ENCODE measurements at regions not wholly inside any gene's neighbourhood (a gene's known extent, or its start where the extent isn't known, plus 50 kb on each side); places are given as distances from the start of the nearest gene placed in this dataset.
"Not testable (repeated sequence)": the region's sequence is repeated elsewhere in the genome, so short reads cannot be mapped to it uniquely, and the experiment has no call there.

DNA sequence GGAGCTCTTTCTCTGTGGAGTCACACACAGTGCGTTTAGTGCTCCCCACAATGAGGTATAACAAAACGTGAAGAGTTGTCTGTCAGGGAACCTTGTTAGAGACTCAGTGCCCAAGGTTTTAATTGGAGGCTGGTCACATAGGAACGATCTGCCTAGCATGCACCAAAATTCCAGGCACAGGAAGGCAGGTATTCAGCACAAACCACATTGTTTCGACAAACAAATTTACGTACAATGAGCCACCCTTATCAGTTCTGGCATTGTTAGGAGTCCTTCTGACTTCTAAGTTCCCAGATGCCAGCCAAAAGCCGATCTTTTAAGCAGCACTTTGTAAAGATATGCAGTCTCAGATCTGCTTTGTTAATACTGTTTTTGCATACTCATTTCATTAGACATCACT, 414.2 kb upstream of the MTPN start:
- Histone ChIP-seq H3K27me3 (replicated peaks; ENCODE audit: insufficient read depth) (no peaks in the 10 kb centered on the region), H3K4me3 (no peak overlapping the region), H3K27ac (no peak overlapping the region), H3K9me3 (no peaks in the 10 kb centered on the region), H3K36me3 (no peaks in the 10 kb centered on the region), H3K4me1 (replicated peaks) (no peaks in the 10 kb centered on the region)
- DNase-seq (ENCODE audit: low spot score): no peak
- intact Hi-C loops (cut with DNase I): no loop called here
- no peak for TF ChIP-seq POLR2A (IDR thresholded peaks at IDR 0.05)
- TF ChIP-seq, protein P1, sequence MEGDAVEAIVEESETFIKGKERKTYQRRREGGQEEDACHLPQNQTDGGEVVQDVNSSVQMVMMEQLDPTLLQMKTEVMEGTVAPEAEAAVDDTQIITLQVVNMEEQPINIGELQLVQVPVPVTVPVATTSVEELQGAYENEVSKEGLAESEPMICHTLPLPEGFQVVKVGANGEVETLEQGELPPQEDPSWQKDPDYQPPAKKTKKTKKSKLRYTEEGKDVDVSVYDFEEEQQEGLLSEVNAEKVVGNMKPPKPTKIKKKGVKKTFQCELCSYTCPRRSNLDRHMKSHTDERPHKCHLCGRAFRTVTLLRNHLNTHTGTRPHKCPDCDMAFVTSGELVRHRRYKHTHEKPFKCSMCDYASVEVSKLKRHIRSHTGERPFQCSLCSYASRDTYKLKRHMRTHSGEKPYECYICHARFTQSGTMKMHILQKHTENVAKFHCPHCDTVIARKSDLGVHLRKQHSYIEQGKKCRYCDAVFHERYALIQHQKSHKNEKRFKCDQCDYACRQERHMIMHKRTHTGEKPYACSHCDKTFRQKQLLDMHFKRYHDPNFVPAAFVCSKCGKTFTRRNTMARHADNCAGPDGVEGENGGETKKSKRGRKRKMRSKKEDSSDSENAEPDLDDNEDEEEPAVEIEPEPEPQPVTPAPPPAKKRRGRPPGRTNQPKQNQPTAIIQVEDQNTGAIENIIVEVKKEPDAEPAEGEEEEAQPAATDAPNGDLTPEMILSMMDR (IDR thresholded peaks at IDR 0.05): no peak
- TF ChIP-seq POLR2AphosphoS5 (IDR thresholded peaks at IDR 0.05): no peak
- WGBS: 34% methylated on average over 6 of the region's 6 CpGs

DNA sequence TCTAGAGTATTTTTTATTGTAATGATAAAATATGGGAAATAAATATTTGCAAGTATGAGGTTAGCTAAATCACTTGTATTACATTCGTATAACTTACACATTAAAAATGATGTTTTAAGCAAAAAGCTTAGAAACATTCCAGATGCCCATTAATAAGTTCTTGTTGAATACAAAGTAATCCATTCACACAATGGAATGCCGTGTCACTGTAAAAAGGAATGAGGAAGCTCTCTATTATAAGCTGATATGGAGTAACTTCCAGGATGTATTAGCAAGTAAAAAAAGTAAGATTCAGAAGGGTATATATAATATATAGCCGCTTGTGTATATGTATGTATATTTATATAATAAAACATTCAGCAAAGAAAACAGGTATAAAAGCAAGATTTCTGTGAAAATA, 412.8 kb upstream of the MTPN start:
- WGBS: 55% methylated on average over 3 of the region's 3 CpGs
- no peak overlapping the region for H3K4me3 ChIP-seq

DNA sequence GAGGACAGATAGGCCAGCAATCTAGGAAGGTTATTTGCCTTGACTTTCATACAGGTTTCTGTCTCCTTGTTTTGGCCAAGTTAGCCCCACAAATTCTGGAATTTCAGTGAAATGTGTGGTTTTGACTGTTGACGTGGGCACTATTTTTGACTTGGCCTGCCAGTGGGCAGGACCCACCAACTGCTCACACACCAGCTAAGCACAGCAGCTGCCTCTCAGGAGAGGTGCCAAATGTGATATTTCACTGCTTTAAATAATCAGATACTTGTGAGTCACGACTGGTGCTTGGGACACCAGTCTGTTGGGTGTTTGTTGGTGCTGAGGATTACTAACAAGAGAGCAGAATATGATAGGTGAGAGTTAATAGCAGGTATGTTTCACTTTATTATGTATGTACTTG, 409.7 kb upstream of the MTPN start:
- no peak for DNase-seq (ENCODE audit: low spot score)
- H3K36me3 ChIP-seq: no peaks in the 10 kb centered on the region
- no peaks in the 10 kb centered on the region for H3K27me3 ChIP-seq (replicated peaks; ENCODE audit: insufficient read depth)
- intact Hi-C loops (cut with DNase I): no loop called here
- no peaks in the 10 kb centered on the region for H3K4me1 ChIP-seq (replicated peaks)
- TF ChIP-seq POLR2AphosphoS5 (IDR thresholded peaks at IDR 0.05): no peak
- TF ChIP-seq, protein P1 (IDR thresholded peaks at IDR 0.05): no peak
- TF ChIP-seq POLR2A (IDR thresholded peaks at IDR 0.05): no peak
- H3K9me3 ChIP-seq: no peaks in the 10 kb centered on the region
- H3K4me3 ChIP-seq: no peak overlapping the region
- 69% methylated on average over 2 of the region's 2 CpGs for WGBS
- H3K27ac ChIP-seq: no peak overlapping the region

More for the DNA sequence above, 412.8 kb upstream of the MTPN start:
- Histone ChIP-seq H3K9me3 (no peaks in the 10 kb centered on the region), H3K27ac (no peak overlapping the region), H3K27me3 (replicated peaks; ENCODE audit: insufficient read depth) (no peaks in the 10 kb centered on the region), H3K4me1 (replicated peaks) (no peaks in the 10 kb centered on the region), H3K36me3 (no peaks in the 10 kb centered on the region)
- TF ChIP-seq, protein P1 (IDR thresholded peaks at IDR 0.05): no peak
- TF ChIP-seq POLR2AphosphoS5 (IDR thresholded peaks at IDR 0.05): no peak
- TF ChIP-seq POLR2A (IDR thresholded peaks at IDR 0.05): no peak
- intact Hi-C loops (cut with DNase I): no loop called here
- no peak for DNase-seq (ENCODE audit: low spot score)

DNA sequence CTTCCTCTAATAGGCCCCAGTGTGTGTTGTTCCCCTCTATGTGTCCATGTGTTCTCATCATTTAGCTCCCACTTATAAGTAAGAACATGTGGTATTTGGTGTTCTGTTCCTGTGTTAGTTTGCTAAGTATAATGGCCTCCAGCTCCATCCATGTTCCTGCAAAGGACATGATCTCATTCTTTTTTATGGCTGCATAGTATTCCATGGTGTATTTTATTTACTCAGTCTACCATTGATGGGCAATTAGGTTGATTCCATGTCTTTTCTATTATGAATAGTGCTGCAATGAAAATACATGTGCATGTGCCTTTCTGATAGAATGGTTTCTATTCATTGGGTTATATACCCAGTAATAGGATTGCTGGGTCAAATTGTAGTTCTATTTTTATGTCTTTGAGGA, 394.2 kb upstream of the MTPN start:
- DNase-seq (ENCODE audit: low spot score); H3K4me3 ChIP-seq; H3K36me3 ChIP-seq; H3K4me1 ChIP-seq (replicated peaks); H3K9me3 ChIP-seq; intact Hi-C loops (cut with DNase I); H3K27me3 ChIP-seq (replicated peaks; ENCODE audit: insufficient read depth); H3K27ac ChIP-seq: not testable (repeated sequence)

DNA sequence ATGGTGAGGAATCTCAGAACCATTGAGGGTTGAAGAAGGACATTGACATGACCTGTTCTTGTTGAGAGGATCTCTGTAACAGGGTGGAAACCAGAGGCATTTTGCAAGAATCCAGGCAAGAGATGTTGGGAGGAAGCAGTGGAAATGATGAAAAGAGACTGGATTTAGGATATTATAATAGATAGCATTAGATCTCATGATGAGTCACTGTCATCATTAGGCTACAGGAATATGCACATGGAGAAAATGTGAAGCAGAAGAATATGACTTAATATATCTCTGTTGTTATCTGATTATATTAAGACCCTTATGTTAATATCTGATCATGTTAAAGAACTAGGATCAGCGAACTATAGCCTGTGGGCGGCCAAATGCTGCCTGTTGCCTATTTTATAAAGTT, 393.0 kb upstream of the MTPN start:
- no peak overlapping the region for H3K4me3 ChIP-seq
- H3K27ac ChIP-seq: no peak overlapping the region
- intact Hi-C loops (cut with DNase I): no loop called here
- H3K27me3 ChIP-seq (replicated peaks; ENCODE audit: insufficient read depth): no peaks in the 10 kb centered on the region
- TF ChIP-seq, protein P1 (IDR thresholded peaks at IDR 0.05): no peak
- TF ChIP-seq POLR2AphosphoS5 (IDR thresholded peaks at IDR 0.05) (no peak), POLR2A (IDR thresholded peaks at IDR 0.05) (no peak)
- H3K36me3 ChIP-seq: no peaks in the 10 kb centered on the region
- 92% methylated on average over 2 of the region's 2 CpGs for WGBS
- DNase-seq (ENCODE audit: low spot score): no peak
- no peaks in the 10 kb centered on the region for H3K4me1 ChIP-seq (replicated peaks)
- H3K9me3 ChIP-seq: no peaks in the 10 kb centered on the region

All from prostate gland (tissue), 2 donors.